HG02981 (cell line): ENCODE measurements at regions not wholly inside any gene's neighbourhood (a gene's known extent, or its start where the extent isn't known, plus 50 kb on each side); places are given as distances from the start of the nearest gene placed in this dataset.
"Not testable (repeated sequence)": the region's sequence is repeated elsewhere in the genome, so short reads cannot be mapped to it uniquely, and the experiment has no call there.

ENCODE experiments used
- ATAC-seq: cut with Tn5 transposase; IDR thresholded peaks from one replicate; pipeline ENCODE4 v1.9.1; 2021; ENCODE audit warnings: mild to moderate bottlenecking, moderate library complexity; ENCODE audit not compliant: unreplicated experiment

DNA sequence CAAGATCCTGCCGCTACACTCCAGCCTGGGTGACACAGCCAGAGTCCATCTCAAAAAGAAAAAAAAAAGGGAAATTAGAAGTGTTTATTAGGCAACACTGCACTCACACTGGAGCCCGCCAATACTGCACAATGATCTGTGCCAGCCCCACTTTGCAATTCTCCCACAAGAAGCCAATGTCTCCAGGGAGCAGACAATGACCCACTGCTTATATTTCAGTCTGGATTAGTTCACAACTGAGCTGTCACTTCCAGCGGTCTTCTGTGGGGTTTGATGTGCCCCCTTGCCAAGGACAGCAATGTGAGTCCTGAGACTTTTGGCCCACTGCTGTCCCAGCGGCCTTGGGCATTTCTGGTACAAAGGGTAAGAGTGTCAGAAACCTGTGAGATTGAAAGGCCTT is 85.6 kb upstream of the PPM1B start:
- no peak for ATAC-seq

DNA sequence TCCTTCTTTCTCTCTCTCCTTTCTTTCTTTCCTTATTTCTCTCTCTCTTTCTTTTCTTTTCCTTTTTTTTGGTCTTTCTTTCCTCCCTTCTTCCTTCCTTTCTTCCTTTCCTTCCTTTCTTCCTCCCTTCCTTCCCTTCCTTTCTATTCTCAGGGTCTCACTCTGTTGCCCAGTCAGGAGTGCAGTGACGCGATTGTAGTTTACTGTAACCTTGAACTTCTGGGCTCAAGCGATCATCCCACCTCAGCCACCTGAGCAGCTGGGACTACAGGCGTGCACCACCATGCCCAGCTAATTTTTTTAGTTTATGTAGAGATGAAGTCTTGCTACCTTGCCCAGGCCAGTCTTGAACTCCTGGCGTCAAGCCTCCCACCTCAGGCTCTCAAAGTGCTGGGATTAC is 83.8 kb upstream of the PPM1B start:
- no peak for ATAC-seq

DNA sequence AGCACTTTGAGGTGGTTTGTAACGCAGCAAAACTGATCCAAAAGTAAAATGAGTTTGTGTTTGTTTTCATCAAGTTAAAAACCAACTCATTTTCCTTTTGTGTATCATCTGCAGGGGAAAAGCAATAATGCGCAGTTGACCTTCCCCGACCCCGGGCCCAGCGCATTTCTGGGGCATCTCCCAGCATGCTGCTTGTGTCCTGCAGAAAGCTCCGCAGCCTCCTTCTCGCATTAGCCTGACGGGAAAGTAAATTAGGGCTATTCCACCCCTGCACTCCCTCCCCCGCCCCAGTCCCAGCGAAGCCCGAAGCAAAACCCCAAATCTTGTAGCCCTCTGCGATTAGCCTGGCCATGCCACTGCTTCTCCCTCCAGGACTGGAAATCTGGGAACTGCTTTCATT is 82.0 kb upstream of the PPM1B start:
- no peak for ATAC-seq

DNA sequence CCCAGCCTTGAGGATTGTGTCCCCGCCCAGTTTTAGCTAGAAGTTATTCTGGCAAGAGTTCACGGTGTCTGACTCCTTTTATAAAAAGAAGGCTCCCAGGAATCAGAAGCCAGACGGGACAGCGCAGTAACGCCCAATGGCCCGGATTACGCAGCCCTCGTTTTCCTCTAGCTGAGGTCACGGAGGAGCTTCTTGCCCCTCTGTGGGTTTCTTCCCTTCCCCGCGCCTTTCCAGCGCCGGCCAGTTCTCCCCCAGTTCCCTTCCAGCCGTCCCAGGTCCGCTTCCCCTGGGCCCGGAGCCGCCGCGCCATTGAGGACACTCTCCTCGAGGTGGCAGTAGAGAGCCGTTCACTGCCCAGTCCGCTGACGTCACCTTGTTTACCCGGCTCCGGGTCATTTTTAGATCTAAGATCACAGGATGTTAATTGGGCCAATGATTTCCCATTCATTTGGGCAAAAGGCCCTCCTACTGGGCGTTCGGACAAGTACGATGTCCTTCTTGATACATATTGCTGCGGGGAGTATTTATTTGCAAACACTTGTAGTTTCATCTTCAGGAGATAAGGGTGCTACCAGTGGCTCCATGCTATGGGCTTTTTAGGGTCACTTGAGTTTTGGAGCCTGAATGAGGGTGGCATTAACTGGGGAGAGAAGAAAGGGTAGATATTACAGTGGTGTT is 81.5 kb upstream of the PPM1B start:
- peak; percentile 49 for ATAC-seq

DNA sequence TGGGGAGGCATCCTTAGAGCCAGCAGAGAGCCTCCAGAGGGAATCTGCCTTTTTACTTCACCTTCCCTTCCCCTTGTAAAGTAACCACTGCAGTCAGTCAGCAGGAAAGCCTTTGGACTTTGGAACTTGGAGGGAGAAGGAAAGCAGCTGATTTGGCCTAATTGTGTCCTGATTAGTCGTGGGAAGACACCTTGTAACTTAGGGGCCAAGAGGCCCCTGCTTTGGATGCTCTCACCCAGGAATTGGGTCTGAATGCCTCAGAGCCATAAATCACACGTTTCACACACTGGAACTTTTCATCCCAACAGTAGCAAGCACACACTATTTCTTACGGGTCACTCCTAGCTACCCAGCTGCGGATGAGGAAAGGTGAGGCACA is 81.0 kb upstream of the PPM1B start:
- no peak for ATAC-seq

DNA sequence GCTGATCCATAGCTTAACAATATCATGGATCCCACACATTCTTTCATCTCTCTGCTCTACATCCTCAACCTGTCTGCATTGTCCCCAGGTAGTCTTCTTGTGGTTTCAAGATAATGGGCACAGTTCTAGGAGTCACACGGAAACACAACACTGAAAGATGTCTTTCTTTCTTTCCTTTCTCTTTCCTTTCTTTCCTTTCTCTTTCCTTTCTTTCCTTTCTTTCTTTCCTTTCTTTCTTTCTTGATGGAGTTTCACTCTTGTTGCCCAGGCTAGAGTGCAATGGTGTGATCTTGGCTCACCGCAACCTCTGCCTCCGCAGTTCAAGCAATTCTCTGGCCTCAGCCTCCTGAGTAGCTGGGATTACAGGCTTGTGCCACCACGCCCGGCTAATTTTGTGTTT is 76.2 kb upstream of the PPM1B start:
- not testable (repeated sequence) for ATAC-seq

DNA sequence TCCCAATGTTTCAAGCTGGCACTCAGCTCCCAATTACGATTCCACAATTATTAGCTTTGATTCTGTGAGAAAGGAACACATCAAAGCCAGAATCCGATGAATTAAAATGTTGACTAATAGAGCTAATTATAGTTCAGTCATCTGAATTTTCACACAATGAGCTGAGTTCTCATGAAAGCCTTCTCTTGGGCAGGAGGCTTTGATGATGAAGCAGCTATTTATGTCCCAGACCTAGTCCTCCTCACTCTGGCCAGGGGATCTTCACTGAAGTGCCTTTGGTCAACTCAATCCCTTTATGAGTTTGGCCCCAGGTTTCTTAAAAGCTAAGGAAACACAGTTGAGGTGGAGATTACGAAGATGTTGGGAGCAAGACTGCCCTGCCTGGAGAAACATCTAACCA is 74.7 kb upstream of the PPM1B start:
- no peak for ATAC-seq

DNA sequence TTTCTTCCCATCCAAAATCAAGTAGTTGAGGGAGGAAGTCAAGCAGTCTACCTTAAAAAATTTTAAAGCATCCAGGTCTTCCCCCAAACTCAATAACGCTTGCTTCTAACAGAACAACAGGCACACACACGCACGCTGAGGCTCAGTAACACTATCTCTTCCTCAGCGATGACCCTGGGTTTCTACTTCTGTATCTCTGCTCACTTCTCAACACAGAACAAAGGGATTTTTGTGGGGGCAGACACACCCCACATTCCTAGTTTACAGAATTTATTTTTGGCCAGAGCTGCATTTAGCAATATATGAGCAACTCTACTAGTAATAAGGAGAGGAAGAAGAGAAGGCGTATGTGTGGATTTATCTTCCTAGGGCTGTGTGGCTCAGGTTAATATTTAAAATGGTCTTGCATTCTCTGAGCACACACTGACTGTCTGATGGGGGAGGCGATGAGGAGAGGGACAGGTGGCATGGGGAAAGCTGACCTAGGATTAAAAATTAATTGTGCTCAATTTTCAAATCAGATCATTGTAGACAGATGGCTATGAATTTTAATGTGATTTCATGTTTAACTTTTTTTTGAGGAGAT is 71.3 kb upstream of the PPM1B start:
- ATAC-seq = no peak

DNA sequence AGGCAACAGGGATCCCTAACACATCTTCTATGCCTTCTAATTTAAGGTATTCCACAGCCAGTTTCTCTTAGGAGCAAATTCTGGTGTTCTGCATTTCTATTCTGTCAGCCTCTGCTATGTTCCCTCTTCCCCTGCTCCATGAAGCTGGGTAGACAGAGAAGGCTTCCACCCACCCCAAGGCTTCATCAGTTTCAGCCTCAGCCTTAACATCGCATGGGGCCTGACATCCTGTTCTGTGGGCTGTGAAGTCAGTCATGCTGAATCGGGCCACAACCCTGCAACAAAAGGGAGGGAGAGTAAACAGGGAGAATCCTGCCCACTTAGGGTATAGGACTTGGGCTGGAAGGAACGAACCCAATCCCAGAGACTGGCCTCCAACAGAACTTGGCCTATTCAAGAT is 70.6 kb upstream of the PPM1B start:
- ATAC-seq = peak; percentile 60

DNA sequence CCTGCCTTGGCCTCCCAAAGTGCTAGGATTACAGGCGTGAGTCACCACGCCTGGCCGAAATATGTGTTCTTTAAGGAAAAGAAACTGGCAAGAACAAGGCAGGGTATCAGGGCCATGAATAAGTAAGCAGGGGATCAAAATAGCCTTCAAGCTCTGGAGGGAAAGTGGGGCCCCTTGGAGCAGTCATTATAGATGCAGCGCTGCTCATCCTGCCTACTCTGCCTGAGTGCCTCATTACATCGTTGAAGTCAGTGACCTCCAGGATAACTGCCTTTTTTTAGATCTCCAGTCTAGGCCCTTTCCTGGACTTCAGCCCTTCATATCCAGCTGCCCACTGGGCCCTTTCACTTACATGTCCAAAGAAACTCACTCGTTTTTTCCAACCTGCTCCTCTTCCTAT is 69.8 kb upstream of the PPM1B start:
- no peak for ATAC-seq

DNA sequence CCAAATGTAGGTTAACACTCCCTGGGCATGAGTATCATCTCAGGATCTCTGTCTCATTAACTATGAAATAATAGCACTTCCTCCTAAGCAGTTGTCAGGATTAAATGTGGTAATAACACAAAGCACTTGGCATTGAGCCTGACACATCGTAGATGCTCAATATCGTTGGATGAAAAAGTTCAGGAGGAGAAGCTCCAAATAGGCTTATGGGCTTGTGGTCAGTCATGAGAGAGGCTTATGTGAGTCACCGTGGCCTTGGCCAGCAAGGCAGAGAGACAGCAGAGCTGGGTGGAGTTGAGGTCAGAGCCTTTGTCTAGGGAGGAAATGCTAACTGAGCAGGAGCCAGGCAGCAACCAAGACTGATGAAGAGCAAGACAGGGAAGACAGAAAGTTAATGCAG is 68.3 kb upstream of the PPM1B start:
- no peak for ATAC-seq

DNA sequence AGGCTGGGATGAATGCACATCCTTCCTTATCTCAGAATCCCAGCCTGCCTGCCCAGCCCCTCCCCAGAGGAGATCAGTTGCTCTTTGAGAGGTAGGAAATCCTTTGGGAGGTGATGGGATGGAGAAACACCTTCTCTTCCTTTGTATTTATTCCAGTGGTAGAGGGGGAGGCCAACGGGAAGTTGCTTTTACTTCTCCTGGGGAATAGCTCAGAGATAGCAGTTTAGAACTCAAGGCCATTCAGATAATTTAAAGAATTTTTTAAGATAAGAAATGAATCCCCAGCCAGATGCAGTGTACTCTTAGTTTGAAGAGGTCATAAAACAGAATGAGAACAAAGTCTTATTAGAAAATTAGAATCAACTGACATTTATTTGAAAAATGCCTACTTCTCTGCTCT is 67.4 kb upstream of the PPM1B start:
- ATAC-seq = no peak

DNA sequence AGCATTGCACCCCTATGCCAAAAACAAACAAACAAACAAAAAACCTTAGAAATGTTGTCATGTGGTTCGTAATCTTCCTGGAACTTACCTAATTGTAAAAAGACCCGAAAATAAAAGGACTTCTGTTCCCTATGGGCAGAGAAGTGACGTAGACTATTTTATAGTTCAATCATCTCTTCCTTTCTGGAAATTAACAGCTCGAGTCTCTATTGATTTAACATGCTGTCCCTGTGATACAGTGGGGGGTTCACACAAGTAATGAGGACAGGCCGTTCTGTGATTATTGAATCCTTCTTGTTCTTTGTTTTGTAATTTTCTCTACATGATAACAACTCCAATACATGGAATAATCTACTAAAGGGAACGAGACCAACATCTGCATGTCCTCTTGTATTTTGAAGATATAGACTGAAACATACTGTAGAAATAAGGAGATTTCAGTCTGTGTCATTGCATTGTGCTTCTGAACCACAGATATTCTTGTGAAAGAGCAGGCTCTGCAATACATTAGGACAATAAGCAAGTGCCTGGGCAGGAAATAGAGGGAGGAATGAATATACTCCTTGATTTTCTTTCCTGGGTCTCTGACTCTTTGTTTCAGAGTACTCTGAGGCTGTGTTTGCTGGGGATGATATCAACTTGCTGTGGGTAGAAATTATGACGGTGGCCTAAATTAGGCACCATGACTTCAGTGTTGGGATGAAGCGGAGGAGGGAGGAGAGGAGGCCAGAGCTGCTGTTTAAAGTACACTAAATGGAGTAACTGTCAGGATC is 65.7 kb upstream of the PPM1B start:
- ATAC-seq = no peak

DNA sequence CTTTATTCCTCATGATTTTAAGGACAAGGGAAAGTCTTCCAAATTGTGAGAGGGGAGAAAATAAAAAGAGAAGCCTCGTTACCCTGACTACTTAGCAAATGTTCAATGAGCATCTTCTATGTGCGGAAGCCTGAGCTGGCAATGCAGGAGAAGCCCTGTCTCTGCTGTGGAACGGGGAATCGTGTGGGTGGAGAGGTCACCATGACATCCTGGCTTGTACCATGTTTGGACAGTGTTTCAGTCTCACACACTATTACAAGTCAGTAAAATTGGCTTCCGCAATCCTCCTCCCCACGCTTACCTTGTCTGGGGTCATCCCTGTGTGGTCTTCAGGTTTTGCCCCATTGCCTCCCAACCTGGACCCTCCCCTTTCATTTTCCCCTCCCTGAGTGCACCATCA is 65.0 kb upstream of the PPM1B start:
- ATAC-seq = no peak

DNA sequence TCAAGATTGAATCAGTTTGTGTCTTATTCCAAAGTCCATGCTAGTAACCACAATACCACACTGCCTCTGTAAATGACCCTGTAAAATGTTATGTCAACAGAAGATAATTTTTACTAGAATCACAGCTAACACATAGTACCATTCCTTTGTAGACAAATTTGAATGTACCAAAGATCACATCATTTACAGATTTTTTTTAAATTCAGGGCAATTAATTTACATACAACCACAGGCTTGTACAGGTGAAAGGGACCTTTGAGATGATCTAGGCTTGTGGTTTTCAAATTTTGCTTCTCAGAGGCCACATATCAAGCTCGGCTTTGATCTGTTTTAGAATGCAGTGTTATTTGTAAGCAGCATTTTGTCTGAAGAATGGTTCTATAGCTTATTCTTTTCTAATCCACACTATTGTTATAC is 63.8 kb upstream of the PPM1B start:
- no peak for ATAC-seq

DNA sequence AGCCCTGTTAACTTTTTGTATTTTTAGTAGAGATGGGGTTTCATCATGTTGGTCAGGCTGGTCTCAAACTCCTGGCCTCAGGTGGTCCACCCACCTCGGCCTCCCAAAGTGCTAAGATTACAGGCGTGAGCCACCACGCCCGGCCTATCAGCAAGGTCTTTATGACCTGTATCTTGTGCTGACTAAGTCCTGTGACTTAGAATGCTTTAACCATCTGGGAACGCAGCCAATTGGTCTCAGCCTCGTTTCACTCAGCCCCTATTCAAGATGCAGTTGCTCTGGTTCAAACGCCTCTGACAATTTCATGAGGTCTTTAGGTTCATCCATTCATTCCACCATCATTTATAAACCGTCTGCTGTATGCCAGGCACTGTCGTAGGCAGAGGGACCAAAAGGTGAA is 62.2 kb upstream of the PPM1B start:
- not testable (repeated sequence) for ATAC-seq

DNA sequence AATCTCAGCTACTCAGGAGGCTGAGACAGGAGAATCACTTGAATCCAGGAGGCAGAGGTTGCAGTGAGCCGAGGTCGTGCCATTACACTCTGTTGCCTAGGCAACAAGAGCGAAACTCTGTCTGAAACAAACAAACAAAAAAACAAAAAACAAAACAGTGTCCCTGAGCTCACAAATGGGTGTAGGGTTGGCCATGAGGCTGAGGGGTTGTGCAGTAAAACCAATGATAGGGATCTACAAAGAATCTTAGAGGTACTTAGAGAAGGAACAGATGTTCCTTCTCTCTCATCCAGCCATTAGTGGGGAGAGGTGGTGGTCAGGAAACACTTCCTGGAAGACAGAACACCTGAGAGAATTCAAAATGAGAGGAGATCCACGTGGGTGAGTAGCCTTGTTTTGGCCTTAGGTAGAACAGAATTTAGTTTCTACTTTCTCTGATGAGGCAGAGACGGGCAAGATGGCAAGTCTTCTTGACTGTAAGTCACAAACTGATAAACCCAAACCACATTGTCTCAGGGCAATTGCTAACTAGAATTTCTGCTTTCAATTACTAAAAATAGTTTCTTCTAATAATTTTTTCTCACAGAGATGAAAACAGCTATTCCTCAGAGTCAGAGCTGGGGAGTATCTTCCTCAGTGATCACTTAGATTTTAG is 61.5 kb upstream of the PPM1B start:
- peak; percentile 83 for ATAC-seq

DNA sequence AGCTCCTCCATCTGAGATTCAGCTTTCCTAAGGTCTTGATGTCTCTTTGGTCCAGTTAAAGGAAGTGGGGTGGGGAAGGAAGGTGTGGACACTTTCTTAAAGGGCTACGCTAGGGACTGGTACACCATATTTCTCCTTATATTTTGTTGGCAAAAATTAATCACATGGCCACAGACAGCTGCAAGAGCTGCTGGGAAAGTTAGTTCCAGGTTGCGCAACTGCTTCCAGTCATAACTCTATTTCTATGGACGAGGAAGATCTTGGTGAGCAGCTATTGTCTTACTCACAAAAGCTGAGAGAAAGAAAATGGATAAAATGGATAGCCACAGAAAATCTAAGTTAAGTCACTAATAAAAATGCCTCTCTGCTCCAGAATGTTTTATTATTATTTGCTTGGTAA is 60.7 kb upstream of the PPM1B start:
- ATAC-seq = no peak

DNA sequence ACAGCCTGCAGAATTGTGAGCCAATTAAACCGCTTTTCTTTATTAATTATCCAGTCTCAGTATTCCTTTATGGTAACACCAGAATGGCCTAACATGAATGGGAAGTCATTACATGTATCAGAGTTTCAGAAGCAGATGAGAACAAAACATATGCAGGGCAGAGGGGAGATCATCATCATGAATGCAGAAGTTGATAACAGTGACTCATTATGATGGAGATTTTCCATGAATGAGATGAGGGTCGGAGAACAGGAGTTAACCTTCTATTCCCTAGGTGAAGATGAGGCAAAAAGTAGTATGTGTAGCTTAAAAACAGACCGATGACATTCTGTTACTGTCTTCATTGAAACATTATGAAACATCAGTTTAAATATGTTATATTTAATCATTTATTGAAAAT is 59.5 kb upstream of the PPM1B start:
- ATAC-seq = no peak

DNA sequence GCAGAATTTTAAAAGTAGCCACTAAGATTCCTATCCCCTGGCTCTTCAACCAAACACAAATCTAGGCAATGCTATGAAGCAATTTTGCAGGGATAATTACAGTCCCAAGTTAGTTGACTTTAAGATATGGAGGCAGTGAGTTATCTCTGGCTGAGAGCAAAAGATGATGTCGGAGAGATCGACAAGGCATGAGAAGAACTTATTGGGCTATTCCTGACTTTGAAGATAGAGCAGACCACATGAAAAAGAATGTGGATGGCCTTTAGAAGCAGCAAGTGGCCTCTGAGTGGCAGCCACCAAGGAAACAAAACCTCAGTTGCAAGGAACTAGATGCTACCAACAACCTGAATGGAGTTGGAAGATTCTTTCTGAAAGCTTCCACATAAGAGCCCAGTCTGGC is 58.2 kb upstream of the PPM1B start:
- ATAC-seq = no peak

DNA sequence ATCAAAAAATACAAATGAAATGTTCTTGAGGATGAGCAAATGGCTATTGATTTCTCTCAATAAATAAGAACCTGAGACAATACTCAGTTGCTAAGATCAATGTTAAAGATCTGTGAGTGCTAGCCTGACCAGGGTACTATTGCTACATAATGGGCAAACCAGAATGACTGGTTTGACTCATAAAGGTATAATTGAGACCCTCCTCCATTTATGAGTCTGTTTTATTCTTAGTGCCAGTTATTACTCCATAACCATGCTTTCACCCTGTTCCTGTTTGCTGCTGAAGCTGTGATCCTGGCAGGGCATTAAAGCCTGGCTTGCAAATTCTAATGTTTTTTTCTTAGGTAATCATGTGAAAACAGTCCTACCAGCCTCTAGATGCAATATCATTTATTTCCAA is 56.6 kb upstream of the PPM1B start:
- no peak for ATAC-seq

DNA sequence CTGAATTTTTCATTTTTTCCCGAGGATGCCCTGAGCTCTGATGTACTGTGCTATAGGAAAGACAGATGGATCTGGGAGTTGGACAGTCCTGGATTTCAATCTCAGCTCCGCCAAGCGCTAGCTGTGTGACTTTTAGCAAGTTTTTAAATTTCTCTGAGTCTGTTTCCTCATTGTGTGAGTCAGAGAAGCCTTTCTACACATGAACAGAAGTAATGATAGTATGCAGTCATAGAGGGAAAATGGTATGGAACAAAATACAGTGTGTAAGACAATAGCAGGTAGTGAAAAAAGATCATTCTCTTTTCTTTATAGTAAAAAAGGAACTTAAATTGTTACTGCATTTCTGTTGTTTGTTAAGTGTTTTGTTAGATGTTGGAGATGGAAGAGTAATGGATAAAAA is 52.4 kb upstream of the PPM1B start:
- no peak for ATAC-seq
